NB4 (cell line): ENCODE measurements at regions not wholly inside any gene's neighbourhood (a gene's known extent, or its start where the extent isn't known, plus 50 kb on each side); places are given as distances from the start of the nearest gene placed in this dataset.

ENCODE experiments used
- DNase-seq: peaks from one replicate; pipeline ENCODE4 v3.0.0; 2010; ENCODE audit warnings: low read depth
- H3K4me3 ChIP-seq: one replicate; pipeline ENCODE4 v1.5.1; 2011; ENCODE audit warnings: mild to moderate bottlenecking, low read depth, low read length, moderate library complexity
- CTCF ChIP-seq: IDR thresholded peaks from one replicate; pipeline ENCODE4 v1.5.1; 2012; ENCODE audit warnings: low read depth, low read length
- MAX ChIP-seq: IDR thresholded peaks from 2 replicates; pipeline ENCODE4 v1.6.1; 2011; ENCODE audit warnings: low read depth, low read length
- MYC ChIP-seq: IDR thresholded peaks from 2 replicates; pipeline ENCODE4 v1.6.1; 2011; ENCODE audit warnings: low read depth, low read length
- POLR2A ChIP-seq: IDR thresholded peaks from 2 replicates; pipeline ENCODE4 v1.6.1; 2011; ENCODE audit warnings: mild to moderate bottlenecking; ENCODE audit not compliant: insufficient read length; ENCODE audit errors: extremely low read depth

- DNase-seq: no peak
- no peak overlapping the region for H3K4me3 ChIP-seq
- no peak for TF ChIP-seq MAX
Measured at GRCh38 chr17:34420900-34421299, 57.9 kb upstream of the CCL1 start.

GRCh38 chr17:34420254-34420766 is 57.3 kb upstream of the CCL1 start:
- H3K4me3 ChIP-seq: no peak overlapping the region
- TF ChIP-seq MYC: no peak
- TF ChIP-seq CTCF: peak; percentile 97

GRCh38 chr17:34416116-34416515 is 53.1 kb upstream of the CCL1 start:
- TF ChIP-seq POLR2A: no peak
- no peak for TF ChIP-seq MYC
- TF ChIP-seq CTCF: no peak
- no peak for TF ChIP-seq MAX
- DNase-seq: no peak

More at GRCh38 chr17:34420254-34420766, 57.3 kb upstream of the CCL1 start:
- peak; percentile 74 for DNase-seq

GRCh38 chr17:34414339-34414738 is 51.3 kb upstream of the CCL1 start:
- TF ChIP-seq MYC (no peak), POLR2A (no peak), CTCF (no peak), MAX (no peak)
- DNase-seq: no peak
- H3K4me3 ChIP-seq: no peak overlapping the region

More at GRCh38 chr17:34416116-34416515, 53.1 kb upstream of the CCL1 start:
- H3K4me3 ChIP-seq: no peak overlapping the region

- H3K4me3 ChIP-seq: no peak overlapping the region
- DNase-seq: peak; percentile 64
- TF ChIP-seq MAX: no peak
- TF ChIP-seq CTCF: no peak
- 0 out of 2 replicates have a peak, but pooled peaks have one; percentile 23 for TF ChIP-seq MYC
Measured at GRCh38 chr17:34413443-34414119, 50.5 kb upstream of the CCL1 start.

GRCh38 chr17:34412965-34413441 is 50.0 kb upstream of the CCL1 start:
- no peak for TF ChIP-seq CTCF
- H3K4me3 ChIP-seq: no peak overlapping the region
- peak; percentile 36 for DNase-seq
